ENCODE measurements at regions not wholly inside any gene's neighbourhood (a gene's known extent, or its start where the extent isn't known, plus 50 kb on each side); places are given as distances from the start of the nearest gene placed in this dataset.

GRCh38 chr5:84632418-84632817, 247.7 kb upstream of the EDIL3 start:
- Histone ChIP-seq H3K27ac (ENCODE audit: low read depth in 1 of 2, low read length in 2 of 2) (no peak overlapping the region), H3K27me3 (ENCODE audit: control insufficient read depth in 4 of 4, insufficient read depth in 4 of 4, low read length in 3 of 4) (no peaks in the 10 kb centered on the region), H3K9me3 (ENCODE audit: control insufficient read depth in 4 of 4, low read length in 3 of 4) (peaks cover 0 to 2% (median 0%) of the 10 kb centered on the region in 4 donors), H3K36me3 (ENCODE audit: control insufficient read depth in 4 of 4, insufficient read depth in 3 of 4, low read depth in 1 of 4, low read length in 3 of 4) (no peaks in the 10 kb centered on the region), H3K9ac (ENCODE audit: low read depth in 1 of 2, low read length in 2 of 2) (no peak overlapping the region), H3K4me3 (ENCODE audit: low read depth in 1 of 3, low read length in 3 of 3) (no peak overlapping the region), H3K4me1 (ENCODE audit: control insufficient read depth in 4 of 4, insufficient read depth in 4 of 4, low read length in 3 of 4) (no peaks in the 10 kb centered on the region)
- no peak for DNase-seq (ENCODE audit: low spot score)
- WGBS: 80% methylated on average over 3 of the region's 3 CpGs
- no peak for TF ChIP-seq REST (IDR thresholded peaks at IDR 0.05)
- no peak for TF ChIP-seq CTCF (IDR thresholded peaks at IDR 0.05; ENCODE audit: low read depth, low read length, missing input control)
- no peak for TF ChIP-seq YY1 (IDR thresholded peaks at IDR 0.05)

- Histone ChIP-seq H3K4me1 (ENCODE audit: control insufficient read depth in 4 of 4, insufficient read depth in 4 of 4, low read length in 3 of 4) (no peaks in the 10 kb centered on the region), H3K4me3 (ENCODE audit: low read depth in 1 of 3, low read length in 3 of 3) (no peak overlapping the region), H3K36me3 (ENCODE audit: control insufficient read depth in 4 of 4, insufficient read depth in 3 of 4, low read depth in 1 of 4, low read length in 3 of 4) (no peaks in the 10 kb centered on the region), H3K9me3 (ENCODE audit: control insufficient read depth in 4 of 4, low read length in 3 of 4) (no peaks in the 10 kb centered on the region), H3K27ac (ENCODE audit: low read depth in 1 of 2, low read length in 2 of 2) (no peak overlapping the region), H3K27me3 (ENCODE audit: control insufficient read depth in 4 of 4, insufficient read depth in 4 of 4, low read length in 3 of 4) (no peaks in the 10 kb centered on the region), H3K9ac (ENCODE audit: low read depth in 1 of 2, low read length in 2 of 2) (no peak overlapping the region)
- DNase-seq (ENCODE audit: low spot score): no peak
- TF ChIP-seq JUND (IDR thresholded peaks at IDR 0.05) (no peak), REST (IDR thresholded peaks at IDR 0.05) (no peak), MAX (IDR thresholded peaks at IDR 0.05) (no peak), SP1 (IDR thresholded peaks at IDR 0.05) (no peak), YY1 (IDR thresholded peaks at IDR 0.05) (no peak), EGR1 (IDR thresholded peaks at IDR 0.05; ENCODE audit: low read depth in 2 of 2) (no peak)
- WGBS: 72% methylated on average over 2 of the region's 2 CpGs
These were observed 244.2 kb upstream of the EDIL3 start for GRCh38 chr5:84628918-84629317.

- TF ChIP-seq CTCF (IDR thresholded peaks at IDR 0.05; ENCODE audit: low read depth, low read length, missing input control): no peak
- no peak for TF ChIP-seq MAX (IDR thresholded peaks at IDR 0.05)
- no peak for TF ChIP-seq HNF4G (IDR thresholded peaks at IDR 0.05)
- TF ChIP-seq RAD21 (IDR thresholded peaks at IDR 0.05): no peak
- no peak overlapping the region for H3K27ac ChIP-seq (ENCODE audit: low read depth in 1 of 2, low read length in 2 of 2)
- H3K4me3 ChIP-seq (ENCODE audit: low read depth in 1 of 3, low read length in 3 of 3): no peak overlapping the region
- 23% methylated on average over 2 of the region's 2 CpGs for WGBS
- H3K36me3 ChIP-seq (ENCODE audit: control insufficient read depth in 4 of 4, insufficient read depth in 3 of 4, low read depth in 1 of 4, low read length in 3 of 4): no peaks in the 10 kb centered on the region
- no peak overlapping the region for H3K9ac ChIP-seq (ENCODE audit: low read depth in 1 of 2, low read length in 2 of 2)
- no peak for DNase-seq (ENCODE audit: low spot score)
- H3K9me3 ChIP-seq (ENCODE audit: control insufficient read depth in 4 of 4, low read length in 3 of 4): no peaks in the 10 kb centered on the region
- H3K27me3 ChIP-seq (ENCODE audit: control insufficient read depth in 4 of 4, insufficient read depth in 4 of 4, low read length in 3 of 4): no peaks in the 10 kb centered on the region
- H3K4me1 ChIP-seq (ENCODE audit: control insufficient read depth in 4 of 4, insufficient read depth in 4 of 4, low read length in 3 of 4): no peaks in the 10 kb centered on the region
These were observed 238.3 kb upstream of the EDIL3 start for GRCh38 chr5:84623019-84623418.

Data from liver (tissue), 8 donors.